HTERT RPE-1 (cell line): ENCODE measurements at regions not wholly inside any gene's neighbourhood (a gene's known extent, or its start where the extent isn't known, plus 50 kb on each side); places are given as distances from the start of the nearest gene placed in this dataset.

Experiments used
- in situ Hi-C: fragments of 300-500 bp; cut with MboI; formaldehyde crosslinking; loops from 4 replicates; pipeline ENCODE4 v1.14.3; 2020; ENCODE audit warnings: low sequenced_read_pairs

GRCh38 chr11:70486731-70487130 is 88.4 kb downstream of the CTTN start:
- in situ Hi-C loops = no loop called here

DNA sequence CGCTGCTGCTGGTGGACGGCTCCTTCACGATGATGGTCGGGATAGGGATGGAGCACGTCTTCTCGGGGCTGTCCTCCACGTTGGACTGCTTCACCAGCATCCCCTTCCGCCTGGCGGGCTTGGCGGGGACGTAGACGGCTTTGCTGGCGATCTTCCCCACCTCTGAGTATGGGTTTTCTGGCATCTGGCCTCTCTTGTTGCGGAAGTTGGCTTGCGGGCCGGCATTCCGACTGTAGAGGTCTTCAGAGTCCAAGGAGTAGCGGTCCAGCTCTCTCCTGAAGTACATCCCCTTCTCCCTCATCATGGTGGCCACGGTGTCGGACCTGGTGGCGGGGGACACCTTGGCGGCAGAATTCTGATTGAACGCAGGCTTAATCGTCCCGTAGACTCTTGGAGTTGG is 88.8 kb downstream of the CTTN start:
- in situ Hi-C loops = no loop called here

GRCh38 chr11:70487756-70488155 is 89.4 kb downstream of the CTTN start:
- in situ Hi-C loops = no loop called here

- in situ Hi-C loops = no loop called here
These were observed 89.9 kb downstream of the CTTN start for GRCh38 chr11:70488171-70488703.

GRCh38 chr11:70489276-70489675 is 90.9 kb downstream of the CTTN start:
- in situ Hi-C loops = no loop called here

GRCh38 chr11:70490208-70490607 is 91.9 kb downstream of the CTTN start:
- in situ Hi-C loops = no loop called here

- in situ Hi-C loops = no loop called here
These were observed 92.6 kb downstream of the CTTN start for GRCh38 chr11:70490723-70491558.

GRCh38 chr11:70491696-70492472 is 93.6 kb downstream of the CTTN start:
- in situ Hi-C loops = no loop called here

DNA sequence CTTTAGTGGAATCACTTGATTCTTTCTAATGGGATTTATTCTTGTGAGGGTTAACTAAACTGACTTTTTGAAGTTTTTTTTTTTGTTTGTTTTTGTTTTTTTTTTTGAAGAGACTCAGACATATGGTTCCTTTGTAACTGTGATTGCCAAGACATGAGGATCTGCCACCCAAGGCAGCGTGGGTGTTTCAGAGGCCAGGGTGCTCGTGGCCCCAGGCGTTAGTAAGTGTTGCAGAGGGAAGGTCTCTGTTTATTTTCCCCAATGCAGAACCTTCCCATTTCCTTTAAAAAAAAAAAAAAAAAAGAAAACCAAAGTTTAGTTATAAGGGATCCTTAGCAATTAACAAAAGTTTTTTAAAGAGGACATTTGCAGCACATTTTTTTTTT is 94.8 kb downstream of the CTTN start:
- in situ Hi-C loops = no loop called here

GRCh38 chr11:70493891-70494290 is 95.6 kb downstream of the CTTN start:
- in situ Hi-C loops = no loop called here

GRCh38 chr11:70494559-70495350 is 96.4 kb downstream of the CTTN start:
- in situ Hi-C loops = no loop called here

DNA sequence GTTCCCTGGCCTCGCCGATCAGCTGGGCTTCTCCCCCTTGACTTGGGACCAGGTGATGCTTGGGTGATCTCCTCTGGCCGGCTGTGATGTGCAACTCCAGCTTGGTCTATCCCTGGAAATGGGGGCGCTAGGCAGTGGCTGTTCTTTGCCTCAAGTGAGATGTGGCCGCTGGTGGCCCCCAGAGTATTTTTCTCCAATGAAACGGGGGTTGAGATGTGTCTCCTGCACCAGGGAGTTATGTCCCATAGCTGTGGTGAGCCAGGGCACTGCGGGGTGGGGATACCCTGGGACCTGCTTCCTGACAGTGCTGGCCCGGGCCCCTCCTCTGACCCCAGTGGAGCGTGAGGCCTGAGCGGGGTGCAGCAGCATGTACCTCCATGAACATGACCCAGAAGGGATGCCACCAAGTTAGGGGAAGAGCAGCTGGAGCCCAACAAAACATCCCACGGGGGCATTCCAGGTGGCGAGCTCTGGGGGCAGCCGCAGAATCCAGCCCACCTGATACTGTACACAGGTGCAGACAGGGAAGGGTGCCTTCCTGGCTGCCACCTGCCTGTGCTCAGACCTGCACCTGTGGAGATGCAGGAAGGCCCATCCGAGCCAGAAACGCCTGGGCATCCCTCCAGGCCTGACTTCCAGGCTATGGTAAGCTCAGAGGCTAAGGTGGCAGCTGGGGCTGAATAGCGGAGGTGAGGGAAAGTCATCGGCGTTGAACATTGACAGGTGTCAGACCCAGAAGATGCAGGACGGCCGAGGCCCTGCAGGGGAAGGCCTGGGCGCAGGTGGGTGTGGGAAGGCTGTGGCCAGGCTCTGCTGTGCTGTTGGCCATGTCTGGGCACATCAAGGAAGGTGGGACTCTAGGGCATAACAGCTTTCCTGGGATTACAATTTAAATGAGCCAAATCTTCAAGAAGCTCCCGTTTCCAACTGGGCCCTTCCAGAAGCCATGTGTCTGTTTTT is 97.3 kb downstream of the CTTN start:
- in situ Hi-C loops = no loop called here

- in situ Hi-C loops = no loop called here
These were observed 98.5 kb downstream of the CTTN start for GRCh38 chr11:70496591-70497535.

DNA sequence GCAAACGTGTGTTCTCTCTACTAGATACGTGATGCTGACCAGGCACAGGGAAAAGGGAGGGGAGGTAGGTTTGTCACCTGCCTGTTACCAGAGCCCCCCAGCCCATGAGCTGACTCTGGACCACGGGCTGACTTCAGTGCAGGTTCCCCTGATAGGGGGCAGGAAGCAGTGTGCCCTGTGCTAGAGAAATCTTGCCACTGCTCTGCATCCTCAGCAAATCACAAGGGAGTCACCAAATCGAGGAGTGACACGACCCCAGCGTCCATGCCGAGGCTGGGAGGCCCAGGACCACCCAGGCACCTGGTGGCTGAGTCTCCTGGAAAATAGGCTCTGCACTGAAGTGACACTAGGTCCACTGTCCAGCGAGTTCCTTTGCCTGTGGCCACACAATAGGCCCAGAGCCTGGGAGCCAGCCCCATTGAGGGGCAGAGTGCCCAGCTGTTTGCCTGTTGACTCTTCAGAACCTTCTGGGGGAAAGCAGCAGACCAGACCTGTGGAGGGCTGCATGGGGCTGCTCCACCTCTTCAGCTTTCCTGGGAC is 99.3 kb downstream of the CTTN start:
- in situ Hi-C loops = no loop called here

DNA sequence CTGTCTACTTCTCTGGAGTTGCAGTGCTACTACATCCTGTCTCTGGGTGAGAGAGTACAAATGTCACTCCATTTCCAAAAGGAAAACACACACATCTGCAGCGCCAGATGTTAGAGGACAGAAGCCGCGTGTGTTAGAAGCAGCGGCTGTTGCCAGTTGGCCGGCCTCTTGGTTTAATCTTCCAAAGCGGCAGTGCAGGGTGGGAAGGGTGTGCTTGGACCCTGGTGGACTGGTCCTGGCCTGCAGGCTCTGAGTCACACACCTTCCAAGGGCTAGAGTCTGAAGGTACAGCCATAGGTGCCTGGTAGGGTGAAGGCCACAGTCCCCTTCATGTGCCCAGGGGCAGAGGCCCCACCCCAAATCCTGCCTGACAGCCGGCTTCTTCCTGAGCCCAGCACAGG is 99.8 kb downstream of the CTTN start:
- in situ Hi-C loops = no loop called here

GRCh38 chr11:70498976-70499801 is 100.9 kb downstream of the CTTN start:
- in situ Hi-C loops = no loop called here

DNA sequence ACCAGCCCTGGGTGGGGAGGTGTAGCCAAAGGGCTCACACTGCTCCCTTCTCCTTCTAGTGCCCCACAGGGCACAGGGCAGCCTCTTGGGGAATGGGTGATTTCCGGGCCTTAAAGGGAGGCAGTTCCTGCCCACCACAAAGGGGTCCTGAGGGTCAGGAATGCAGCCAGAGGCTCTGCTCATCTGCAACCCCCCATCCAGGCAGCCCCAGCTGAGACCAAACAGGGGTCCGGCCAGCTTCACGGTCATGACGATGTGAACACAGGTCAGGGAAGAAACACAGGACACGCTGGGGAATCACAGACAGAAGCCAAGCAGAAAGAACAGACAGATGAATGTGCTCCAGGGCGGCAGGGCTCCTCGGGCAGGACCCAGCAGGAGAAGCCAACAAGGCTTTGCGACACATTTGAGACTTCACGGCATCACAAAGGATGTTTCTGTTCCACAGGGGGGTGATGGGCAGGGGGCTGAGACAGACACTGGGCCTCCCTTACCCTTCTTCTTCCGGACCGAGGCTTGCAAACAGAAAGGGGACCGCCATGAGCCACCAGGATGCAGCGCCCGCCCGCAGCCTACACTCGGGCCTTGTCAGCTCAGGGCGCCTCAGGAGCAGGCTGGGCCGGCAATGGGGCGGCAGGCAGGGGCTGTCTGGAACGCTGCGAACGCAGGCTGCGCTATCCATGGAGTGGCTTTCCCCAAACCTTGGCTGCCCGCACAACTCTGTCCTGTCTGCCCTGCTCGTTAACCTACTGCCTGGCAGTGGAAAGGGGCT is 101.9 kb downstream of the CTTN start:
- in situ Hi-C loops = no loop called here
